Activated CD4-positive, alpha-beta T cell treated with anti-CD3 and anti-CD28 coated beads for 24 hours (primary cell): ENCODE measurements at regions not wholly inside any gene's neighbourhood (a gene's known extent, or its start where the extent isn't known, plus 50 kb on each side); places are given as distances from the start of the nearest gene placed in this dataset.
"Not testable (repeated sequence)": the region's sequence is repeated elsewhere in the genome, so short reads cannot be mapped to it uniquely, and the experiment has no call there.

Experiments
- DNase-seq, 2 donors: peaks; one replicate each; pipeline ENCODE4 v3.0.0-alpha.2; 2020; ENCODE audit warnings: low read depth in 2 of 2

DNA sequence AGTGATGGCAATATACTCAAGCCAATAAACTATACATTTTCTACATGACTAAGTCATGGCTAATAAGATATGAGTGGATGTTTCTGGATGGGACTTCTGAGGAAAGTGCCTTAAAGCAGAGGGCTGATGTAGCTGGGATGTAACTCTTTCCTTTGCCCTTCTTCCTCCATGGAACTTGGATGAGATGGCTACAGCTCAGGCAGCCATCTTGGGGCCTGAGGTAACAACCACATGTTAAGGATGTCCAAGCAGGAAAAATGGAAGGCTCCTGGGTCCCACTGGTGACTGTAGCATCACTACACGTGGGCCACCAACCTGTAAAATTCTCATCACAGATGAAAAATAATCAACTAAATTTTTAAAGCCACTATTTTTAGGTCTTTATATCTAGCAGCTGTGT is 54.4 kb upstream of the GRIP1 start:
- DNase-seq, result no peak

DNA sequence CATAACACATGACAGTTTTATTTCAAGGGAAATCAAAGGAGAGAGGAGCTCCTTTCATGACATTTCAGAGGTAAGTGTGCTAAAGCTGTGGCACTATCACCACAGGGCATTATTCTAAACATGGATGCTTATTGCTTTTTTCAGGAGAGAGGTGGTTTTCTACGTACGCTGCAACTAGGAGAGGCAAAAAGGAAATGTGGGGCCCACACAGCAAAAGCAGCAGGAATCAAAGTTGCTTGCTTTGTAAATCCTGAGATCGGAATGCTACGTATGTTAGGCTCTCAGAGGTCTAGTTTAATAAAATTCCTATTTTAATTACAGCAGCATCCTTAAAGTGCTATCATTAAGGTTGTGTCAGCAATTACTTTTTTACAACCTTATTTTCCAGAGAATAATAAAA is 55.0 kb upstream of the GRIP1 start:
- DNase-seq, result no peak

DNA sequence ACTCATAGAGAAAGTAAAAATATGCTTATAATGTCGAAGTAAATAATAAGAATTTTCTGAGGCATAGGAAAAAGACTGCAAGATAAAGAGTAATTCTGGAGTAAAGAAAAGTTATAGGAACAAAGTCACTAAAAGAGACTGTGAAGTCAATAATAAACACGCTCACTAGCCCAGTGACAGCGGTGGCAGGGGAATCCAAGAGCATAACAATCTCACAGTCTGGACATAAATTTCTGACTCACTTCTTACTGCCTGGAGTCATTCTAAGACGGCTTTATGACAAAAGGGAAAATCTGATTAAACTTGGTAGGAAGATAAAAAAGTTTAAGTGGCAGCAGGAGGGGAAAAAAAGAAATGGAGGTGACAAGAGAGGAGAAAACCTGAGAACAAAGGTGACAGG is 56.4 kb upstream of the GRIP1 start:
- no peak for DNase-seq

DNA sequence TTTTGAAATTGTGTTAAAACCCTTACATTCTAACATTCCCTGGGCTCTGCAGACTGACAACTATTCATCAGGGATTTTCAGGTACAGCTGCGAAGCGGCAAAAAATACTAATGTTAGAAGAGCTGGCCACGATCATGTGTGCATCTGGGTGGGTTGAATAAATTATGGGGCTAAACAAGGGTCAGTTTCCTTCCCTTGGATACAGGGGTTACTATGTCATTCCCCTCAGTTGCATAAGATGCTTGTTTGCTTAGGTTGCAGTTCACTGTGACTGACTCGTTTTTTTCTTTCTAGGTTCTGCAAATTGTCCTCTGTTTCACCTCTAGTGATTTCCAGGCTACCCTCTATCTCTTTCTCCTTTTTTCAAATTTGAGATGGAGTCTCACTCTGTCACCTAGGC is 58.1 kb upstream of the GRIP1 start:
- no peak for DNase-seq

DNA sequence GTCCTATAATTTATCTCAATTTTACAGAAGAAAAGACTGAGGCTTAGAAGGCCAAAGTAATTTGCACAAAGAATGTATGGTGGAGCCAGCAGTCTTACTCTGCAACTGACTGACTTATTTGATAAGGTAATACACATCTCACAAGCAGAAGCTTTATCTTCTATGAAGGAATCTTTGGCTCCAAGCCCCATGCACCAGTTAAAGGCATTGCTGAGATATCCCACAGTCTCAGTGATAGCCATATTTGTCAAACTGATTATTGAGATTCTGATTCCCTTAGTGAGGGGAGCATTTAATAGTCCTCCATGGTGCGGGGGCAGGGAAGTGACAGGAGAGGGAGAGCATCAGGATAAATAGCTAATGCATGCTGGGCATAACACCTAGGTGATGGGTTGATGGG is 60.4 kb upstream of the GRIP1 start:
- DNase-seq, result no peak

DNA sequence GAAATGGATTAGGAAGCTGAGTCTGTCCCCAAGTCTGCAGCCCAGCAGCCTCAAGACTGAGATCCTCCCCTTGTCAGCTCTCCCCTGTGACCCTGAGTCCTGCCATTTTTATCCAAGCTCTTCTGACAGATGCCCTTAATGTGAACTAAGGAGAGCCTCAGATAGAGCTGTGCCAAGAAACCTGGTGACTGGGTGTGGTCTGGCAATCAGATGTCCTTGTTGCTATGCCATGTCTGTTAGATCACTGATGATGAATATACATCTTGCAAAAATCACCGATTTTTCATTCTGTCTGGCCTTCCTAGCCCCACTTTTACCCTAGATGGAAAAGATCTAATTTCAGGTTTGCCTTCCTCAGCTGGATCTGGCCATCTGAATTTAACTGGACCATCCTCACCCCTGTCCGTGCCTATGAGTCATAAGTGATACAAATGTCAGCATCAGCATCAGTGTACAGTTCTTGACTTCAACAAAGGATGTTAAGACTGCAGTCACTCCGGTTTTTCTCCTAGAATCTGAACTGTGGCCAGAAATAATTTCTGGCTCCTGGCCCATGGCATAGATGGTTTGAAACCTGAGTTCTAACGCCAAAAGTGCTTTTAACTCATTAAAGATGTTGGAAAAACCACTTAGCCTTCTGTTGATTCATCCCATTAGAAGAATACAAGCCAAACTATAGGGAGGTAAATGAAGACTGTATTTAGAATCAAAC is 61.2 kb upstream of the GRIP1 start:
- no peak for DNase-seq

DNA sequence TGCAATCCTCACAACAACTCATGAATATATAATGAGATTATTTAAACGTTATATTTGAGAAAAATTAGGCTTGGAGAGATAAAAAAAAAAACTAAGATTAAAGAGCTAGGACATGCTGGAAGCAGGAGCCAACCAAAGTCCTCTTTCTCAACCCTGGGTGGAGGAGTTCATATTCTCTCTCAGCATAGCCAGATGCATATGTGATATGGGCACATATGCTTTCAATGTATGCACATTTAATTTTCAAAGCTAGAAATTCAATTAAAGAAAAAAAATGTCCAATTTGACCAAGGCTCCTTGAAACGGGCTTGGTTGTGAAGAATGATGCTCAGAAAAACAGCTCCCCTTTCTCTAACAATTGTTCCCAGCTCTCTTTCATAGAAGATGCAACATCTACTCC is 61.9 kb upstream of the GRIP1 start:
- no peak for DNase-seq

DNA sequence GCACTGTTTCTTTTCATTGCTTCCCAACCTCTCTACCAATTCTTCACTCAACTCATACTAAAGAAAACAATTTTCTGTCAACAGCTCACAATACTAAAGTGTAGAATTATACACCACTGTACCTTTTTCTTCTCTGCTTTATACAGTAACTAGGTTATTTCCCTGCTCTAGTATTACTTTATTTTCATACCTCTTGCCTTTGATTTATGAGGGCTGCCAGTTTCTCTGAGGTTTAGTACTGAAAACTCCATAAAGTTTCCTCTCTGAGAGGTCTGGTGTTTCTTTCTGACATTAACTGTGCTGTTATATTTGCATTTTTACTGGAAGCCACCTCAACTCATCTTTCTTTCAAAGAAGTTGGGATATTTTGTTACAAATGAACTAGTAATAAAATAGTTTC is 63.0 kb upstream of the GRIP1 start:
- DNase-seq, result no peak

DNA sequence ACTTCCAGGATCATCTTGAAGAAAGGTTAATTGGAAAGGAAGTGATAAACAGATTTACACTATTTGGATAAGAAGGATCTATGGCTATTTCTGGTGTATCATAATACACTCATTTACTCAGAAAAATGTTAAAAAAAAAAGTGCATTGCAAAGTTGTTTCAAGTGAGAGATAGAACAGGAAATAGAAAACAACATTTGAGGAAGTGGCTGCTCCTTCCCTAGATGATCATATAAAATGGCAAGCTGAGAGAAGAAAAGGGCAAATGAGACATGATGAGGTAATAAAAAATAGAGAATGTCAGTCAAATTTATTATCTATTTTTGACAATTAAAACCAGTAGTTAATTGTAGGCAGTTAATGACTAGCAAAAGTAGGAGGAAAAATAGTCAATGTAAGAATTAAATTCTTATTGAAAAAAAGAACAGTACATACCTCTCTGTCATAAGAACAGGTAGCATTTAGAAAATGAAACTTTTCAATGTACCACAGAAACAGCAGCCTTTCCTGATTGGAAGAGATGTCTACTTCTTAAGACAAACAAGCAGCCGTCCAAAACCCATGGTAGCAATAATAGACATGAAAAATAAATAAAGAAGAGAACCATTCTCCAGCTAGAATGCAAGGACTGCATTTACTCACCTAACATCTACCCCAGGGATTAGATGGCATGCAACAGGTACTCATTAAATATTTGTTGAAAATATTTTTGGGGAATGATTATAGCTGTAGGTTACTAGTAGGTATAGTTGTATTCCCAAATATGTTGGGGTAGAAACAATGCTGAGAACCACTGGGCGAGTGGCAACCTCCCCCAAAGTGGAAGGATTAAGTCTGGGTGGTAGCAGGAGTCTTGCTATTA is 63.9 kb upstream of the GRIP1 start:
- DNase-seq, result no peak

DNA sequence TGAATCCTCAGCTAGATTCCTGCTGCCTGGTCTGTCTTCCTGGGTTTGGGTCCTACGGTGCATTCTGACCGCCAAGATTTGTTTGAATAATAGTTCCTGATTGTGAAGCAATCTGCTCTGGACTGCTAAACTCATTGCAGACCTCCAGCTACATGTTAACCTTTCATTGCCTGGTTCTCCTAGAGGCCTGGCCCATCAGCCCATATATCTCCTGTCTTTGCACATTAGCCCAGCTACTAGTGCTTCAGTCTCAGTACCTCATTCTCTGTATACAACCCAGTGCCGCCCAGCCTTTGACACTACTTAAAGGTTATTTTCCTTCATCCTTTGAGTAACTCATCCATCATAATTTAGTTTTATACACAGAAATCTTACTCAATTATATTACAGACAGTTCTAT is 65.6 kb upstream of the GRIP1 start:
- DNase-seq, result no peak

DNA sequence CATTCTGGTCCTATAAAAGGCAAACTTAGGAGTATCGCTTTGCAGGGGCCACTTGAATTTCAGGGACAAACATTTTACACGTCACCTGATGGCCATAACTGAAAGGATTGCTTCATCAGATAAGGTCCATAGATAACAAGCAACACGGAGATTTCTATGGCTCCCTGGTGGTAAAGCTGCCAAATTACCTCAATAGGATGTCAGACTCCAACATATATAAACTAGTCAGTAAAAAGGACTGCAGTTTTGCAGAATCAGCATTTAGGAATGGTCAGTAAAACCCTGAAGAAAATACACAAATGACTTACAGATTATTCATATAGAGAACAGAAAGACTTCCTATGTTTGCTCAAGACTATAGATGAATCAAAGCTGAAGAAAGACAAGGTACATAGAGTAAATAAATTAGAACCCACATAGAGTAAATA is 66.1 kb upstream of the GRIP1 start:
- DNase-seq, result no peak

DNA sequence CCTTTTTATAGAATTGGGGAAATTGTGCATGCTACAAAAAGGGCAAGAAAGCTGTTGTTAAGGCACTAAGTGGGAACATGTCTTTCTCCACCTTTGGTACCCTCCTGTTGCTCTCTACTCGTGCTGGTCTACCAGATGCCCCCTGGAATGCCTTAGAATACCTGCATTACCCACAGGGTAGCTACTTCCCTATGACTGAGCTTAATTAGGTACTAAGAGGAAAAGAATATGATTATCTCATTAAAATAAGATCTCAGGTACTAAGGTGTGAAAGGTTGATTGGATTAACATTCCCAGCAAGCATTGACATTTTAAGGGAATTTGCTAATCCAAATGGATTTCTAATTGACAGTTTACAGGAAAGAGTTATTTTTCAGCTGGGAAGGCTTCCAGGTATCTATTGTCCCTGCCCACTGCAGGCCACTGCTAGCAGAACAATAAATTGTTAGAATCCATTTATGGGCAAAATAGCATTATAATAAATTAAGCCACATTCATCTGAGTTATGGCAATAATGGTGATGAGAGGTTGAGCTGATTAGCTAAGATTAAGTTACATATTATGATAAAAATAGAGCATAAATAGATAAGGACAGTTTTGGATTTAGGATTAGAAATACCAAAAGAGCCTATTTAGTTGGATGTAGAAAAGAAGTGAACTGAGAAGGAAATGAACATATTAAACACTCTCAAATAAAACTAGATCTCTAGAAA is 67.8 kb upstream of the GRIP1 start:
- DNase-seq, result no peak

DNA sequence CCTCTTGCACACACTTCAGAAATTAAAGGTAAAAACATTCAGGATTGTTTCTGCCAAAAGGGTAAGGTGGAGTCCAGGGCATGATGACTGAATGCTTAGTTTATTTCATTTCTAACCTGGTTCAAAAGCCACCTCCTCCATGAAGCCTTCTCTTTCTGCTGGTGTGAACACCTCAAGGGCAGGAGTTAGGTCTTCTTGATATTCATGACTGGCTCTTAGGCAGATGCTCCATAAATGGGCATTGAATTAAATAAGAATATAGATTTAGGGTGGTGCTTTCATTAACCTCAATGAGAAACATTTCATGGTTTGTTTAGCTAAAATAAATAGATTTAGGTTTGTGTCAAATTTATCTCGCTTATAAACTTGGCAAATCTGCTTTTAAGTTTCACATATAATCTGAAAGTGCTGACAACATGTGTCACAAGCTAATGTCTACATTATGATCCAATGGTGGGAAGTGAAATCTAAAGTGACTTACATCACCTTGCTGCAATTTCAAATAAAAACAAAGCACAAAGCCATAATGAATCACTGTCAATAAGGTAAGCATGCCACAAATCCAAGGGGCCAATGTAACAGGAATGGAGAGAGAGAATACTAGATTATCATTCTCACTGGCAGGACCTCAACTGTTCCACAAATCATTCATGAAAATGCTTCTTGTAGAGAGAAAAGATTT is 72.7 kb upstream of the GRIP1 start:
- no peak for DNase-seq

DNA sequence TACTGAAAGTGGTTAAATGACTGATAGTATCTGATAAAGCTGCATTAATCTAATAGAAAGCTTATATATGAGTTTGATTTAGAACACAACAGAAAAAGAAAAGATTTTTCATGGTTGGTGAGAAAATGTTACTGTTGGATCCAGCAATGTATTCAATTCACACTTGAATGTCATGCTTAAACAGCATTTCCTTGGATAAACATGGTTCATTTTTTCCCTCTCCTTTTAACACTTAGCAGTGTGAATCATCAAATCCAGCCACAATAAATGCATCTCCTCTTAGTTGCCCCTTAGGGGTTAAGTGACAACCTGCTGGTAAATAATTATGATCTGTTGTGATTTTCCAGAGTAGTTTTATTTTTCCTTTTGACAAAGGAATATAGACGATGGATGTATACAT is 74.9 kb upstream of the GRIP1 start:
- DNase-seq, result no peak

DNA sequence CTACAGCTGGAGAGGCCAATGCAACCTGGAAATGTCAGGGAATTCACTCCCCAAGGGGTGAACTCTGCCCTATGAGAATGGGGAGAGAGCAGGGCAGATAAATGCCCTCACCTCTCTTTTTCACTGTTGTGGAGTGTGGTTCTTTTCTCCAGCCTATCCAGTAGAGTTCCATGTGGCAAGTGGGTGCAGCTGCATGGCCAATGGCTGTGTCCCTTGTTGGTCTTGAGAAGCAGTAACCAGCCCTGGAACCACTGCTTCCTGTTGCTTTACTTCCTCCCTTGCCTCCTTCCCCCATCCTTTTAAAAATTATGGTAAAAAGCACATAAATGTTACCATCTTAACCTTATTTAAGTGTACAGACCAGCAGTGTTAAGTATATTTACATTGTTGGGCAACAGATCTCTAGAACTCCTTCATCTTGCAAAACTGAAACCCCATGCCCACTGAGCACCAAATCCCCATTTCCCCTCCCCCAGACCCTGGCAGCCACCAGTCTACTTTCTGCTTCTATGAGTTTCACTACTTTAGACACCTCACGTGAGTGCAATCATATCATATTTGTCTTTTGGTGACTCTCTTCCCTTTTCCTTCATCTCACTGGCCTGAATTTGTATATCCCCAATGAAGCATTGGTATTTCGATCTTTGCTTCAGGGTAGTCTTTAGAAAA is 77.0 kb upstream of the GRIP1 start:
- no peak for DNase-seq

DNA sequence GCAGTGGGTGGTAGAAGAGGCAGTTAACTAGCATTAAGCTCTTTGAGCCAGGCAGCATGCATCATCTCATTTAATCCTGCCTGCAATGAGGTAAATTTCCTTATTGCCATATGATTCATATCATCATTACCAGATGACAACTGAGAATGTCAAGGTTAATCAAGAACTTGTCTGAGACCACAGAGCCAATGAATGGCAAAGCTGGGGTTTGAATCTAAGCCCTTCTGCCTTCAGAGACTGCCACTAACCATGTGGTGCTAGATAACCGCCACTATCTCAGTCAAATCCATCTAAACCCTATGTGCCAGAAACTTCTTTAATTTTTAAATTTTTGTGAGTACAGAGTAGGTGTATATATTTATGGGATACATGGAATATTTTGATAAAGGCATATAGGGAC is 77.8 kb upstream of the GRIP1 start:
- DNase-seq, result no peak

DNA sequence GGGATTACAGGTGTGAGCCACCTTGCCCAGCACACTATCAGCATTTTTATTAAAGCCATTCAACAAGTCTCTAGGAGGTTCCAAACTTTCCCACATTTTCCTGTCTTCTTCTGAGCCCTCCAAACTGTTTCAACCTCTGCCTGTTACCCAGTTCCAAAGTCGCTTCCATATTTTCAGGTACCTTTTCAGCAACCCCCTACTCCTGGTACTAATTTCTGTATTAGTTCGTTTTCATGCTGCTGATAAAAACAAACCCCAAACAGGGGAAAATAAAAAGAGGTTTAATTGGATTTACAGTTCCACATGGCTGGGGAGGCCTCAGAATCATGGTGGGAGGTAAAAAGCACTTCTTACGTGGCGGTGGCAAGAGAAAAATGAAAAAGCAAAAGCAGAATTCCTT is 81.2 kb upstream of the GRIP1 start:
- DNase-seq, result not testable (repeated sequence)

DNA sequence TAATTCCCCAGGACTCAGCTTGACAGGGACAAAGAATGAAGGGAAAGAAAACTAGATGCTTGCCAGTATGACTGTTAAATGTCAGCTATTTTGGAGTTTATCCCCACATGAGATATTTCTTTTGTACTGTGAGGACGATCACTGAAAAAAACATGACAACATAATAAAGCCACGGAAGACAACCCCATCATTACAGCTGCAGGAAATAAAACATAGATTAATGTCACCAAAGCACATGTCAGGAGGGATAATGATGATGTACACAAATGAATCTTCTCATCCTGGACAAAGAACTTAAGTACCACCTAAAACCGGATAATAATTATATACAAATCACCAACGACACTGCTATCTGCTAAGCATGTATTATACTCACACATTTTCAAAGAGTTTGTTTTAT is 84.6 kb upstream of the GRIP1 start:
- no peak for DNase-seq

DNA sequence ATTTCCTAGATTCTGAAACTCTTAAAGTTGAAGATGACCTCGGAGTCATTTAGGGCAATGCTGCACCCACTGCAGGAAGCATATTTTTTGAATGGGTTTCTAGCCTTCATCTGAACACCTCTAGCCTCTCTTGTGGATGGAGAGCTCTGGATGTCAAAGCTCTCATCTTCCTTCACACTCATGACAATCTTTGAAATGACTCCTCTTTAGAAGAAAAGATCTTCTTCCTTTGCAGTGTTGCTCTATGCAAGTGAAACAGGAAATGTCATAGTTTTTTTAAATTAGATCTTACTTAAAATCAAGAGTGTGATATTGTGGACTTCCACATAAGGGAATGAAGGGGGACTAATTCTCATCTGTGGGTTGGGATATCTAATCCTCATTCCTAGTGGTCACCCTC is 86.3 kb upstream of the GRIP1 start:
- DNase-seq, result no peak

DNA sequence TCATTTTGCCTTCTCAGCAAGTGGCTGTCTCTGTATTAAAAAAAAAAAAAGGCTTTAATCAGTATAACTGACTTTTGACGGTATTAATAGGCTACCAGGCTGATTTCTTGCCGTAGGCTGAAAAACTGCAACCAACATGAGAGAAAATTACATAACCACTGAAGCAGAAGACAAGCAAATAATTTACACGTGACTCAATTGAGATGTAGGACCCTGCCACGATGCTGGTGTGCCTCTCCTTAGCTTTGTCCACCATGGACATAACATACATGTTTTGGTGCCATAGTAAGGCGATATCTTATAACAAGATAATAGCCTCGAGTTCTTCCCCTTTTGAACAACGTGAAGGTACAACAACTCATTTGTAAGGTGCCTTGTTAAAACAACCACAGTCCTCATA is 88.7 kb upstream of the GRIP1 start:
- no peak for DNase-seq

DNA sequence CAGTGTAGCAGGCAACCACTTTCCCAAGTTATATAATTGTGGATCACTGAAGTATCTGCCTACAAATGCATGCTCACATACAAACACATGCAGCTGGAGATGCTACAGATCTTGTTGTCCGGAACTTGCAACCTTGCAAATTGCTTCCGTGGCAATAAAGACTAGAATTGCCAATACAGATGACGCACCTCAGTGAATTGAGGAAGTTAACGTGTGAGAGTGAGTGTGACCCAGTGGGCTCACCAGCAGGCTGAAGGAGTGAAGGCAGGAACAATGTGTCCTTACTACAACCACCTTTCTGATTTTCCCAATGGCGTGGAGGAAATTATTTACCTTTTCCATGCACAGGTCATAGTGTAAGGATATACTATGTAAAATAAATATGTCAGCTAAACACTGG is 89.4 kb upstream of the GRIP1 start:
- no peak for DNase-seq

DNA sequence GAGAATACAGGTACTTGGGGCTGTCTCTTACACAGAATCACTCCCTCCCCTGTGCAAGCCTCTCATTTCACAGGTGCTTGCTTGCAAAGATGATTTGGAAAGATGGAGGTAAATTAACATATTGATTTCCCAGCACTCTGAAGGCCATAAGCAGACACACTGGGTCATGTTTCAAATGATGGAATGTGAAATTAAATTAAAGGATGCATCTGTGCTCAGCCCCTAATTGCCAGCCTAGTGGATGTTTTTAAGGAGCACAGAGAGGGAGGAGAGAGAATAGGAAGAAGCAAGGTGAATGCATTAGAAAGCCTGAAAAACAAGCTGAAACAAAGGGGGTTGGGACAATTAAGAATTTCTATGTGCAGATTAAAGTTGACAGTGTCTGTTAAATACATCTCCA is 96.1 kb upstream of the GRIP1 start:
- no peak for DNase-seq
